ENCODE measurements at regions not wholly inside any gene's neighbourhood (a gene's known extent, or its start where the extent isn't known, plus 50 kb on each side); places are given as distances from the start of the nearest gene placed in this dataset.

GRCh38 chr20:60408435-60408834 is 450.2 kb downstream of the CDH26 start:
- Histone ChIP-seq H2BK20ac (ENCODE audit: low read depth, low read length) (no peak overlapping the region), H2BK120ac (ENCODE audit: low read depth, low read length) (no peak overlapping the region), H2AK5ac (ENCODE audit: low read depth, low read length) (no peak overlapping the region), H4K91ac (ENCODE audit: insufficient read depth, low read depth, low read length) (no peak overlapping the region), H2BK5ac (ENCODE audit: low read depth, low read length, poor library complexity, severe bottlenecking) (no peak overlapping the region), H3K56ac (ENCODE audit: extremely low read depth, insufficient read depth, low read length) (no peak overlapping the region), H3K36me3 (ENCODE audit: control insufficient read depth, insufficient read depth, low read length) (no peaks in the 10 kb centered on the region), H3K4me2 (ENCODE audit: low read depth, low read length) (no peak overlapping the region), H3K4me3 (ENCODE audit: insufficient read depth, low read depth, low read length) (no peak overlapping the region), H4K8ac (ENCODE audit: low read depth in 2 of 2, low read length in 2 of 2) (no peak overlapping the region), H3K9ac (ENCODE audit: low read depth, low read length) (no peak overlapping the region), H3K27me3 (ENCODE audit: control insufficient read depth, insufficient read depth, low read length) (no peaks in the 10 kb centered on the region), H3K79me1 (ENCODE audit: low read depth in 1 of 2, low read length in 2 of 2) (no peaks in the 10 kb centered on the region), H4K20me1 (ENCODE audit: insufficient read depth, low read length) (no peaks in the 10 kb centered on the region), H2AK9ac (replicated peaks; ENCODE audit: low read depth, low read length, poor library complexity) (no peak overlapping the region), H3K9me1 (ENCODE audit: insufficient read depth, low read length) (no peaks in the 10 kb centered on the region), H3K9me3 (ENCODE audit: control insufficient read depth, insufficient read depth, low read length) (peaks cover 28% of the 10 kb centered on the region), H3K27ac (ENCODE audit: insufficient read depth, low read length) (no peak overlapping the region), H2AFZ (replicated peaks; ENCODE audit: low read length, poor library complexity) (no peak overlapping the region), H3K23ac (ENCODE audit: low read depth, low read length) (no peak overlapping the region), H3K14ac (replicated peaks; ENCODE audit: low read depth, low read length) (no peak overlapping the region), H4K5ac (ENCODE audit: low read depth, low read length) (no peak overlapping the region), H3K4ac (ENCODE audit: low read depth, low read length) (no peak overlapping the region), H3K18ac (ENCODE audit: low read depth, low read length) (no peak overlapping the region), H3K4me1 (ENCODE audit: control insufficient read depth, insufficient read depth, low read length) (no peaks in the 10 kb centered on the region), H2BK15ac (ENCODE audit: low read depth, low read length) (no peak overlapping the region)
- 27% methylated on average over 3 of the region's 4 CpGs; no CpG with 5 or more reads in 1 of the 2 experiments for WGBS, 2 experiments (ENCODE audit: extremely low coverage in 2 of 2, insufficient read length in 1 of 2)
- dilution Hi-C loops (cut with HindIII; ENCODE audit: low sequenced_read_pairs, unreplicated experiment) (no loop called here), in situ Hi-C loops (cut with MboI; ENCODE audit: low sequenced_read_pairs) (no loop called here), intact Hi-C loops (cut with micrococcal nuclease) (no loop called here)
- ChIA-PET POLR2A (ENCODE audit: unreplicated experiment) (no interaction called here), CTCF (no interaction called here)
- no TSS peak for BruUV-seq (replicated peaks)
- DNase-seq (no peak), ATAC-seq (ENCODE audit: low read depth) (no peak)
- TF ChIP-seq MXI1 (IDR thresholded peaks at IDR 0.05; ENCODE audit: borderline replicate concordance, low read depth, low read length): no peak
